ENCODE measurements at regions not wholly inside any gene's neighbourhood (a gene's known extent, or its start where the extent isn't known, plus 50 kb on each side); places are given as distances from the start of the nearest gene placed in this dataset.

GRCh38 chr20:12293900-12294299, 376.2 kb downstream of the BTBD3 start:
- no peak for ATAC-seq
- H3K9me3 ChIP-seq (ENCODE audit: control insufficient read depth, low read length): no peaks in the 10 kb centered on the region
- H3K4me3 ChIP-seq (ENCODE audit: low read length): no peak overlapping the region
- no peak for DNase-seq
- H3K4me1 ChIP-seq (ENCODE audit: control insufficient read depth, insufficient read depth, low read length): no peaks in the 10 kb centered on the region
- H3K27ac ChIP-seq (ENCODE audit: low read length): no peak overlapping the region
- intact Hi-C loops (cut with DNase I): no loop called here
- no peaks in the 10 kb centered on the region for H3K27me3 ChIP-seq (ENCODE audit: control insufficient read depth, insufficient read depth)
- 78% methylated on average over 3 of the region's 3 CpGs for WGBS

GRCh38 chr20:12294678-12295077, 377.0 kb downstream of the BTBD3 start:
- no peaks in the 10 kb centered on the region for H3K9me3 ChIP-seq (ENCODE audit: control insufficient read depth, low read length)
- H3K27me3 ChIP-seq (ENCODE audit: control insufficient read depth, insufficient read depth): no peaks in the 10 kb centered on the region
- no peak overlapping the region for H3K4me3 ChIP-seq (ENCODE audit: low read length)
- H3K27ac ChIP-seq (ENCODE audit: low read length): no peak overlapping the region
- WGBS: 78% methylated on average over 3 of the region's 3 CpGs
- intact Hi-C loops (cut with DNase I): no loop called here
- DNase-seq (no peak), ATAC-seq (no peak)
- no peaks in the 10 kb centered on the region for H3K4me1 ChIP-seq (ENCODE audit: control insufficient read depth, insufficient read depth, low read length)

- DNase-seq (no peak), ATAC-seq (no peak)
- H3K27ac ChIP-seq (ENCODE audit: low read length): no peak overlapping the region
- no peaks in the 10 kb centered on the region for H3K4me1 ChIP-seq (ENCODE audit: control insufficient read depth, insufficient read depth, low read length)
- no peaks in the 10 kb centered on the region for H3K9me3 ChIP-seq (ENCODE audit: control insufficient read depth, low read length)
- H3K27me3 ChIP-seq (ENCODE audit: control insufficient read depth, insufficient read depth): no peaks in the 10 kb centered on the region
- no peak overlapping the region for H3K4me3 ChIP-seq (ENCODE audit: low read length)
- intact Hi-C loops (cut with DNase I): no loop called here
- WGBS: 44% methylated on average over 9 of the region's 9 CpGs
These were observed 387.7 kb downstream of the BTBD3 start for GRCh38 chr20:12305188-12305950.

- H3K4me3 ChIP-seq (ENCODE audit: low read length): no peak overlapping the region
- DNase-seq (no peak), ATAC-seq (no peak)
- intact Hi-C loops (cut with DNase I): no loop called here
- H3K9me3 ChIP-seq (ENCODE audit: control insufficient read depth, low read length): no peaks in the 10 kb centered on the region
- no peaks in the 10 kb centered on the region for H3K27me3 ChIP-seq (ENCODE audit: control insufficient read depth, insufficient read depth)
- WGBS: 66% methylated on average over 2 of the region's 2 CpGs
- H3K4me1 ChIP-seq (ENCODE audit: control insufficient read depth, insufficient read depth, low read length): no peaks in the 10 kb centered on the region
- no peak overlapping the region for H3K27ac ChIP-seq (ENCODE audit: low read length)
These were observed 388.4 kb downstream of the BTBD3 start for GRCh38 chr20:12306107-12306506.

- intact Hi-C loops (cut with DNase I): no loop called here
- WGBS: 80% methylated on average over 6 of the region's 6 CpGs
These were observed 393.6 kb downstream of the BTBD3 start for GRCh38 chr20:12311094-12311865.

GRCh38 chr20:12315652-12316051, 398.0 kb downstream of the BTBD3 start:
- ATAC-seq (no peak), DNase-seq (no peak)
- H3K9me3 ChIP-seq (ENCODE audit: control insufficient read depth, low read length): no peaks in the 10 kb centered on the region
- H3K27ac ChIP-seq (ENCODE audit: low read length): no peak overlapping the region
- no peaks in the 10 kb centered on the region for H3K27me3 ChIP-seq (ENCODE audit: control insufficient read depth, insufficient read depth)
- intact Hi-C loops (cut with DNase I): no loop called here
- H3K4me1 ChIP-seq (ENCODE audit: control insufficient read depth, insufficient read depth, low read length): no peaks in the 10 kb centered on the region
- 48% methylated on average over 1 of the region's 1 CpG for WGBS
- no peak overlapping the region for H3K4me3 ChIP-seq (ENCODE audit: low read length)

More at GRCh38 chr20:12311094-12311865, 393.6 kb downstream of the BTBD3 start:
- Histone ChIP-seq H3K4me3 (ENCODE audit: low read length) (no peak overlapping the region), H3K4me1 (ENCODE audit: control insufficient read depth, insufficient read depth, low read length) (no peaks in the 10 kb centered on the region), H3K27ac (ENCODE audit: low read length) (no peak overlapping the region), H3K27me3 (ENCODE audit: control insufficient read depth, insufficient read depth) (no peaks in the 10 kb centered on the region), H3K9me3 (ENCODE audit: control insufficient read depth, low read length) (no peaks in the 10 kb centered on the region)
- DNase-seq: no peak
- no peak for ATAC-seq

- intact Hi-C loops (cut with DNase I): no loop called here
- Histone ChIP-seq H3K27me3 (ENCODE audit: control insufficient read depth, insufficient read depth) (no peaks in the 10 kb centered on the region), H3K4me1 (ENCODE audit: control insufficient read depth, insufficient read depth, low read length) (no peaks in the 10 kb centered on the region), H3K9me3 (ENCODE audit: control insufficient read depth, low read length) (no peaks in the 10 kb centered on the region), H3K27ac (ENCODE audit: low read length) (no peak overlapping the region), H3K4me3 (ENCODE audit: low read length) (no peak overlapping the region)
- WGBS: 97% methylated on average over 2 of the region's 2 CpGs
- ATAC-seq: no peak
- no peak for DNase-seq
These were observed 399.1 kb downstream of the BTBD3 start for GRCh38 chr20:12316794-12317193.

GRCh38 chr20:12317433-12317832, 399.7 kb downstream of the BTBD3 start:
- WGBS: 92% methylated on average over 2 of the region's 2 CpGs
- Histone ChIP-seq H3K27me3 (ENCODE audit: control insufficient read depth, insufficient read depth) (no peaks in the 10 kb centered on the region), H3K9me3 (ENCODE audit: control insufficient read depth, low read length) (no peaks in the 10 kb centered on the region), H3K4me3 (ENCODE audit: low read length) (no peak overlapping the region), H3K27ac (ENCODE audit: low read length) (no peak overlapping the region), H3K4me1 (ENCODE audit: control insufficient read depth, insufficient read depth, low read length) (no peaks in the 10 kb centered on the region)
- DNase-seq (no peak), ATAC-seq (no peak)
- intact Hi-C loops (cut with DNase I): no loop called here

- Histone ChIP-seq H3K27me3 (ENCODE audit: control insufficient read depth, insufficient read depth) (no peaks in the 10 kb centered on the region), H3K9me3 (ENCODE audit: control insufficient read depth, low read length) (no peaks in the 10 kb centered on the region), H3K4me3 (ENCODE audit: low read length) (no peak overlapping the region), H3K27ac (ENCODE audit: low read length) (no peak overlapping the region), H3K4me1 (ENCODE audit: control insufficient read depth, insufficient read depth, low read length) (no peaks in the 10 kb centered on the region)
- ATAC-seq: no peak
- no peak for DNase-seq
- 63% methylated on average over 5 of the region's 5 CpGs for WGBS
- intact Hi-C loops (cut with DNase I): no loop called here
These were observed 400.4 kb downstream of the BTBD3 start for GRCh38 chr20:12318043-12318442.

GRCh38 chr20:12321736-12322135, 404.0 kb downstream of the BTBD3 start:
- Histone ChIP-seq H3K27me3 (ENCODE audit: control insufficient read depth, insufficient read depth) (no peaks in the 10 kb centered on the region), H3K27ac (ENCODE audit: low read length) (no peak overlapping the region), H3K9me3 (ENCODE audit: control insufficient read depth, low read length) (no peaks in the 10 kb centered on the region), H3K4me3 (ENCODE audit: low read length) (no peak overlapping the region), H3K4me1 (ENCODE audit: control insufficient read depth, insufficient read depth, low read length) (no peaks in the 10 kb centered on the region)
- 49% methylated on average over 2 of the region's 2 CpGs for WGBS
- intact Hi-C loops (cut with DNase I): no loop called here
- ATAC-seq (no peak), DNase-seq (peak in 1 of 3 donors; percentile 43)

- Histone ChIP-seq H3K4me1 (ENCODE audit: control insufficient read depth, insufficient read depth, low read length) (no peaks in the 10 kb centered on the region), H3K27me3 (ENCODE audit: control insufficient read depth, insufficient read depth) (no peaks in the 10 kb centered on the region), H3K9me3 (ENCODE audit: control insufficient read depth, low read length) (no peaks in the 10 kb centered on the region), H3K27ac (ENCODE audit: low read length) (no peak overlapping the region), H3K4me3 (ENCODE audit: low read length) (no peak overlapping the region)
- no peak for ATAC-seq
- WGBS: 96% methylated on average over 2 of the region's 2 CpGs
- DNase-seq: no peak
- intact Hi-C loops (cut with DNase I): no loop called here
These were observed 409.5 kb downstream of the BTBD3 start for GRCh38 chr20:12327205-12327604.

Measured in right cardiac atrium (tissue), 5 donors.